Naive thymus-derived CD8-positive, alpha-beta T cell (primary cell): ENCODE measurements at regions not wholly inside any gene's neighbourhood (a gene's known extent, or its start where the extent isn't known, plus 50 kb on each side); places are given as distances from the start of the nearest gene placed in this dataset.
"Not testable (repeated sequence)": the region's sequence is repeated elsewhere in the genome, so short reads cannot be mapped to it uniquely, and the experiment has no call there.

Experiments used
- ATAC-seq, 2 donors: fragments of 150-1000 bp; cut with Tn5 transposase in 1 of 2; sonication (Bioruptor Pico), chemical (Tn5 transposase) in 1 of 2; 1 replicate in 1 of 2; 2 replicates in 1 of 2; pipeline ENCODE4 v1.10.0; 2021; ENCODE audit warnings: mild to moderate bottlenecking in 2 of 2, moderate library complexity in 2 of 2
- POLR2A ChIA-PET: fragments of 350-600 bp; sonication (Branson Sonifier 250); formaldehyde crosslinking; loops from one replicate; lab custom pipeline; 2021; ENCODE audit warnings: antibody characterized with exemption; lab: Charles Lee
- DNase-seq, 10 donors: peaks; one replicate each; pipeline versions ENCODE4 v3.0.0 to v3.0.0-alpha.2; 2020 to 2022
- H3K27ac Mint-ChIP-seq, 10 donors: one replicate each; pipeline ENCODE4 v1.8.0; 2020 to 2022; ENCODE audit warnings: mild to moderate bottlenecking in 10 of 10, mixed read lengths in 10 of 10, moderate library complexity in 4 of 10, inconsistent platforms in 1 of 10
- H3K27me3 Mint-ChIP-seq, 5 donors: one replicate each; pipeline ENCODE4 v1.8.0; 2021 to 2022; ENCODE audit warnings: mixed read lengths in 5 of 5
- H3K36me3 Mint-ChIP-seq, 3 donors: one replicate each; pipeline ENCODE4 v1.8.0; 2020 to 2022; ENCODE audit warnings: mixed read lengths in 3 of 3, mild to moderate bottlenecking in 2 of 3, inconsistent platforms in 1 of 3
- H3K4me1 Mint-ChIP-seq, 4 donors: one replicate each; pipeline ENCODE4 v1.8.0; 2021 to 2022; ENCODE audit warnings: mixed read lengths in 4 of 4
- H3K4me3 Mint-ChIP-seq, 10 donors: one replicate each; pipeline ENCODE4 v1.8.0; 2020 to 2022; ENCODE audit warnings: mild to moderate bottlenecking in 10 of 10, mixed read lengths in 10 of 10, moderate library complexity in 6 of 10, inconsistent platforms in 1 of 10
- H3K9me3 Mint-ChIP-seq, 9 donors: one replicate each; pipeline ENCODE4 v1.8.0; 2020 to 2022; ENCODE audit warnings: mixed read lengths in 9 of 9, mild to moderate bottlenecking in 3 of 9, inconsistent platforms in 1 of 9, moderate library complexity in 1 of 9

GRCh38 chr7:142454862-142455261 lies 197.0 kb upstream of the PRSS58 start:
- DNase-seq, result no peak
- no peaks in the 10 kb centered on the region for H3K9me3 Mint-ChIP-seq
- peaks cover 0 to 8% (median 0%) of the 10 kb centered on the region in 5 donors for H3K27me3 Mint-ChIP-seq
- peaks cover 23 to 40% (median 30%) of the 10 kb centered on the region in 4 donors for H3K4me1 Mint-ChIP-seq
- no peaks in the 10 kb centered on the region for H3K36me3 Mint-ChIP-seq
- POLR2A ChIA-PET, result interaction anchor here (0.7 to 1.5 kb wide), 2 partner anchors 32 to 352 kb away, joined by 3 to 4 read pairs; no protein-coding TSS in a partner anchor
- peak overlapping the region; percentile 19 to 90 (median 76) for H3K27ac Mint-ChIP-seq
- peak; percentile 30 to 61 for ATAC-seq
- peak overlapping the region; percentile 42 to 78 (median 72) for H3K4me3 Mint-ChIP-seq

- peak overlapping the region in 2 of 10 donors; percentile 8 to 33 for H3K4me3 Mint-ChIP-seq
- POLR2A ChIA-PET, result no interaction called here
- peak overlapping the region in 5 of 10 donors; percentile 8 to 52 (median 20) for H3K27ac Mint-ChIP-seq
- H3K27me3 Mint-ChIP-seq, result peaks cover 0 to 8% (median 0%) of the 10 kb centered on the region in 5 donors
- H3K36me3 Mint-ChIP-seq, result no peaks in the 10 kb centered on the region
- DNase-seq (no peak), ATAC-seq (no peak)
- peaks cover 14 to 24% (median 15%) of the 10 kb centered on the region in 4 donors for H3K4me1 Mint-ChIP-seq
- no peaks in the 10 kb centered on the region for H3K9me3 Mint-ChIP-seq
These were observed 194.9 kb upstream of the PRSS58 start for GRCh38 chr7:142452791-142453190.

GRCh38 chr7:142451817-142452216 lies 194.0 kb upstream of the PRSS58 start:
- H3K27ac Mint-ChIP-seq, result peak overlapping the region in 3 of 10 donors; percentile 23 to 43 (median 23)

GRCh38 chr7:142451296-142451695 lies 193.4 kb upstream of the PRSS58 start:
- peaks cover 14 to 24% (median 15%) of the 10 kb centered on the region in 4 donors for H3K4me1 Mint-ChIP-seq
- no peaks in the 10 kb centered on the region for H3K9me3 Mint-ChIP-seq
- peak overlapping the region in 5 of 10 donors; percentile 20 to 48 (median 39) for H3K4me3 Mint-ChIP-seq
- POLR2A ChIA-PET, result interaction anchor here (1.3 to 1.9 kb wide), 5 partner anchors 337 to 357 kb away, joined by 3 to 12 read pairs (median 5); no protein-coding TSS in a partner anchor
- ATAC-seq, result no peak
- peak overlapping the region in 4 of 10 donors; percentile 23 to 63 (median 46) for H3K27ac Mint-ChIP-seq
- DNase-seq, result no peak
- peaks cover 0 to 8% (median 0%) of the 10 kb centered on the region in 5 donors for H3K27me3 Mint-ChIP-seq
- no peaks in the 10 kb centered on the region for H3K36me3 Mint-ChIP-seq

More at GRCh38 chr7:142451817-142452216, 194.0 kb upstream of the PRSS58 start:
- no peak overlapping the region for H3K4me3 Mint-ChIP-seq
- H3K9me3 Mint-ChIP-seq, result no peaks in the 10 kb centered on the region
- H3K27me3 Mint-ChIP-seq, result peaks cover 0 to 8% (median 0%) of the 10 kb centered on the region in 5 donors
- POLR2A ChIA-PET, result interaction anchor here (0.9 kb wide), 1 partner anchor 11 kb away, joined by 3 read pairs; no protein-coding TSS in a partner anchor
- H3K36me3 Mint-ChIP-seq, result no peaks in the 10 kb centered on the region
- peaks cover 14 to 24% (median 15%) of the 10 kb centered on the region in 4 donors for H3K4me1 Mint-ChIP-seq
- no peak for ATAC-seq
- no peak for DNase-seq

- POLR2A ChIA-PET, result interaction anchor here (1.3 to 1.9 kb wide), 5 partner anchors 337 to 358 kb away, joined by 3 to 12 read pairs (median 5); no protein-coding TSS in a partner anchor
- ATAC-seq (no peak), DNase-seq (no peak)
- H3K4me3 Mint-ChIP-seq, result peak overlapping the region in 8 of 10 donors; percentile 5 to 48 (median 32)
- peaks cover 0 to 8% (median 0%) of the 10 kb centered on the region in 5 donors for H3K27me3 Mint-ChIP-seq
- no peaks in the 10 kb centered on the region for H3K36me3 Mint-ChIP-seq
- H3K27ac Mint-ChIP-seq, result peak overlapping the region in 3 of 10 donors; percentile 50 to 75 (median 63)
- H3K9me3 Mint-ChIP-seq, result no peaks in the 10 kb centered on the region
- H3K4me1 Mint-ChIP-seq, result peaks cover 14 to 24% (median 15%) of the 10 kb centered on the region in 4 donors
These were observed 192.8 kb upstream of the PRSS58 start for GRCh38 chr7:142450695-142451094.

DNA sequence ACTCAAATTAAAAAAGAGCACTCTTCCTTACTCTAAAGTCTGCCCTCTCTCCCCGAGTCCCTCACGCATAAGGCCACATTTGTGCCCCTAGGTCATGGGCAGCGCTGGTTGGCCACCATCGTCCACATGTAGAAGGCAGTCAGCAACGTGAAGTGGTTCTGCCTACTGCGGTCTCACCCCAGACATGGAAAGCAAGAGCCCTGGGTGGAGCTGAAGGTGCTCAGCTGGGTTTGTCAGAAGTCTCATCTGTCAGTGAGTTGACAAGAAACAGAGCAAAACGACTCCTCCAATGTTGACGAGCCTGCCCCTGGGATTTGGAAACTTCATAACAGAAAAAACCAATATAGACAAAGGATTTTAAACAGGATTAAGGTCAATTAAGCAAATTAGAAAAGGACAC lies 192.3 kb upstream of the PRSS58 start:
- POLR2A ChIA-PET, result interaction anchor here (1.3 to 1.9 kb wide), 5 partner anchors 338 to 358 kb away, joined by 3 to 12 read pairs (median 5); no protein-coding TSS in a partner anchor
- ATAC-seq, result peak in 1 of 2 donors; percentile 54
- H3K27ac Mint-ChIP-seq, result peak overlapping the region in 9 of 10 donors; percentile 13 to 91 (median 60)
- H3K27me3 Mint-ChIP-seq, result peaks cover 0 to 8% (median 0%) of the 10 kb centered on the region in 5 donors
- no peak for DNase-seq
- peaks cover 14 to 25% (median 16%) of the 10 kb centered on the region in 4 donors for H3K4me1 Mint-ChIP-seq
- H3K36me3 Mint-ChIP-seq, result no peaks in the 10 kb centered on the region
- peak overlapping the region; percentile 5 to 78 (median 62) for H3K4me3 Mint-ChIP-seq
- no peaks in the 10 kb centered on the region for H3K9me3 Mint-ChIP-seq

- not testable (repeated sequence) for ATAC-seq, H3K9me3 Mint-ChIP-seq, H3K36me3 Mint-ChIP-seq, H3K27me3 Mint-ChIP-seq, DNase-seq
- Mint-ChIP-seq H3K4me1 (peaks cover 14 to 23% (median 16%) of the 10 kb centered on the region in 4 donors), H3K27ac (peak overlapping the region in 5 of 10 donors; percentile 16 to 83 (median 31)), H3K4me3 (peak overlapping the region in 4 of 10 donors; percentile 4 to 58 (median 12))
- POLR2A ChIA-PET, result interaction anchor here (2.1 kb wide), 1 partner anchor 348 kb away, joined by 11 read pairs; no protein-coding TSS in a partner anchor
These were observed 191.0 kb upstream of the PRSS58 start for GRCh38 chr7:142448857-142449256.

DNA sequence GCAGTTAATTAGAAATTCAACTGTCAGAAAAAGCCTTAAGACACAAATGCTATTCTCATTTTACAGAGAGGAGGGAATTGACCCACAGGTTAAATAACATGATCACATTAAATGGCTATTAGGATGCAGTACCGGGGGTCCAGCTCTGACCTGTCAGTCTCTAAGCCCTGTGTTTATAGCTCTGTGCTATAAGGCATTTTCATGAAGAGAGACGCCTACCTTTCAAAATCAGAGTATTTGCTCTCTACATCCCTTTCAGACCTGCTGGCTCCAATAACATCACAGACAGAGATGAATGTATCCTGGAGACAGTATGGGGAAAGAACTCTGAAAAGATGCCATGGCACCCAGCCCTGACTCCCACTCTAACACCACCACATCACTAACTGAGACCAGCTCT lies 189.9 kb upstream of the PRSS58 start:
- Mint-ChIP-seq H3K27me3 (peaks cover 0 to 7% (median 2%) of the 10 kb centered on the region in 5 donors), H3K4me3 (peak overlapping the region in 2 of 10 donors; percentile 9 to 40), H3K36me3 (no peaks in the 10 kb centered on the region), H3K27ac (peak overlapping the region in 3 of 10 donors; percentile 16 to 56 (median 40)), H3K9me3 (no peaks in the 10 kb centered on the region), H3K4me1 (peaks cover 16 to 27% (median 24%) of the 10 kb centered on the region in 4 donors)
- no peak for DNase-seq
- no peak for ATAC-seq
- POLR2A ChIA-PET, result interaction anchor here (2.1 kb wide), 1 partner anchor 350 kb away, joined by 11 read pairs; no protein-coding TSS in a partner anchor

DNA sequence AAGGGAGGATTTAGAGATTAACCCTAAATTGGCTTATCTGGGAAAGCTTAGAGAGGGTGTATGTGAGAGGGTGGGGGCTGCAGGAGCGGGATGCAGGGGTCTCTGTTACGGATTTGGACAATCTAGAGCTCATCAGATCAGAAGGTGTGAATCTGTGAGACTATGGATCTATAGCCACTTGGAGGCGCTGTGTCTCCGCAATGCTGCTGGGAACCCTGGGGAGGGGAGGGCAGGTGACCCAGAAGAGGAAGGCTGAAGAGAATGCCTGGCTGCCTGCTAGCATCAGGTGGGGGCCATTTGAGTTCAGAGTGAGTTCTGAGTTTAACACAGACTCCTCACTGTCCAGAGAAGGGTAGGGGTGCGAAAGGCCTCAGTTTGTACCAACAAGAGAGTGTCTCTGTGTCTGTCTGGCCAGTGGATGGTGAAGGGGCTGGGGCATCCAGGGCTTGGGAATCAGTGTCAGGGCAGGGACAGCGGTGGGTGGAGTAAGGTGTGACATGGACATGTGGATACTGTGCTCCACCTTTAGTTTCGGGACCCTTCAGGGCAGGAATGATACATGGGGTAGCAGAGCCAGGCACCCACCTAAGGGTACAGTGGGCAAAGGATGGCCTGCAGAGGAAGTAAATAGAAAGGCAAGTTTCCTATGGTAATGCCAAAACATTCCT lies 187.3 kb upstream of the PRSS58 start:
- Mint-ChIP-seq H3K27me3 (peaks cover 0 to 4% (median 0%) of the 10 kb centered on the region in 5 donors), H3K9me3 (no peaks in the 10 kb centered on the region), H3K27ac (peak overlapping the region in 8 of 10 donors; percentile 52 to 94 (median 78)), H3K36me3 (no peaks in the 10 kb centered on the region), H3K4me1 (peaks cover 16 to 39% (median 28%) of the 10 kb centered on the region in 4 donors), H3K4me3 (peak overlapping the region in 3 of 10 donors; percentile 19 to 55 (median 24))
- POLR2A ChIA-PET, result interaction anchor here (1.0 kb wide), 1 partner anchor 363 kb away, joined by 3 read pairs; no protein-coding TSS in a partner anchor
- ATAC-seq, result peak; percentile 65 to 72
- DNase-seq, result peak in 6 of 10 donors; percentile 27 to 69 (median 38)

DNA sequence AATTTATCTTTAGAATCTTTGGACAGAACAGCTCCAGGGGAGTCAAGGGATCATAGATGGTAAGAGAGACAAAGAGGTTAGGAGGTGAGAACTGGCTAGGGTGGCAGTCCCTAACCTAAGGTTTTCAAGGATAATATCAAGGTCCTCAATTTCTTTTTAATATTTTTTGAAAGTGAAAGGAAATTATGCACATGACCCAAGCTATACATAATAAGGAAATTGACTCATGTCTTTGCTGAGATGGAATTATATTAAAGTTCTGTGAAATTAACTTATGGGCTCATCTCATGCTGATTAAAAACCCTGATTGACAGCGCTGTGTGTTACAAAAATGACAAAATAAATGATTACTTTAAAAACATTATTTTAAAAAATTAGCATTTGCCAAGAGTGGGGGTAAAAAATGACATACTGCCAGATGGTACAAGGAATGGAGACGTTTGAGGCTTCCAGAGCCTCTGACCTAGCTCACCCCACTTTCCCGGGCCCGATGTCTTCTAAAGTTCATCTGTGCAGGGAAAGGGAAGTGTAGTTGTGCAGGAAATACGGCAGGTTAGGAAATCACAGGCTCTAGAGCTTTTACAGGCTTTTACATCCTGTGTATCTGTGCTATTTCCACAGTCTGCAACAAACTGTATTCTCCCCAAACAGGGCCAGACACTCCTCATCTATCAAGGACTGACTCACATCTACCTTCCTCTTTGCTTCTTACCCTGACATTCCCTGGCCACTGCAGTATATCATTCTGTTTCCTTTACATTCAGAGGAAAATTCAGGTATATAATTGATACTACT lies 185.6 kb upstream of the PRSS58 start:
- DNase-seq, result no peak

DNA sequence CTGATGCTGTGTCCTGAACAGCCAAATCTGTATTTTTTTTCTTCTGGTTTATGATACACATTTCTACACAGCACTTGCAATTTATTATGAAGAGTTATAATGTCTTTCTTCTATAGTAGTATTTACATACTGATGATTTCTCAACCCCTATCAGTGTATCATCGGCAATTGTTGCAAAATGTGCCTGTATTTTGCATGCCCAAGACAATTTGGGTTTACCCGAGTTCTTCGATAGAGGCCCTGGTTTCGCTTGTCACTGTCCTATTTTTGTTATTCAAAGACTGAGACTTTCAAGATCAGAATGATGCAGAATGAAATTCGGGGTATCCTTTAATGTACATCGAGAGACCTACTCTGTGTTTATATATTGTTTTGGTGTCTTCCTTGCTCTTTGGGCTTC lies 184.5 kb upstream of the PRSS58 start:
- Mint-ChIP-seq H3K27me3 (peaks cover 0 to 6% (median 0%) of the 10 kb centered on the region in 5 donors), H3K27ac (peak overlapping the region in 2 of 10 donors; percentile 4 to 27), H3K36me3 (no peaks in the 10 kb centered on the region), H3K9me3 (no peaks in the 10 kb centered on the region), H3K4me1 (peaks cover 18 to 52% (median 39%) of the 10 kb centered on the region in 4 donors), H3K4me3 (no peak overlapping the region)
- POLR2A ChIA-PET, result no interaction called here
- no peak for ATAC-seq
- no peak for DNase-seq

More for the DNA sequence above, 185.6 kb upstream of the PRSS58 start:
- Mint-ChIP-seq H3K27ac (peak overlapping the region in 1 of 10 donors; percentile 27), H3K36me3 (no peaks in the 10 kb centered on the region), H3K9me3 (no peaks in the 10 kb centered on the region), H3K4me1 (peaks cover 17 to 50% (median 35%) of the 10 kb centered on the region in 4 donors), H3K4me3 (no peak overlapping the region), H3K27me3 (peaks cover 0 to 6% (median 0%) of the 10 kb centered on the region in 5 donors)
- no peak for ATAC-seq
- POLR2A ChIA-PET, result no interaction called here
